ENCODE measurements at regions not wholly inside any gene's neighbourhood (a gene's known extent, or its start where the extent isn't known, plus 50 kb on each side); places are given as distances from the start of the nearest gene placed in this dataset.

GRCh38 chr4:100852326-100852725 is 334.5 kb upstream of the EMCN start:
- no peaks in the 10 kb centered on the region for H3K9me2 ChIP-seq (ENCODE audit: low read depth, low read length)
- no peaks in the 10 kb centered on the region for H3K36me3 ChIP-seq (ENCODE audit: insufficient read depth, low read length)
- no peak overlapping the region for H3K9ac ChIP-seq (ENCODE audit: low read length)
- H3K4me3 ChIP-seq (ENCODE audit: low read depth, low read length, poor library complexity, severe bottlenecking): no peak overlapping the region
- no peaks in the 10 kb centered on the region for H3K27me3 ChIP-seq (ENCODE audit: insufficient read depth, low read length)
- no peaks in the 10 kb centered on the region for H3K79me2 ChIP-seq (ENCODE audit: insufficient read depth, low read length)
- H3K9me3 ChIP-seq (ENCODE audit: low read length): no peaks in the 10 kb centered on the region
- no peaks in the 10 kb centered on the region for H3K4me1 ChIP-seq (ENCODE audit: insufficient read depth, low read length, severe bottlenecking)
- H3K4me2 ChIP-seq (ENCODE audit: low read length): no peak overlapping the region
- H3K27ac ChIP-seq (ENCODE audit: low read depth, low read length, poor library complexity, severe bottlenecking): no peak overlapping the region
- no peaks in the 10 kb centered on the region for H3F3A ChIP-seq (ENCODE audit: insufficient read depth, low read length)
- no peaks in the 10 kb centered on the region for H4K20me1 ChIP-seq (ENCODE audit: insufficient read depth, low read length)
- TF ChIP-seq, protein P1, sequence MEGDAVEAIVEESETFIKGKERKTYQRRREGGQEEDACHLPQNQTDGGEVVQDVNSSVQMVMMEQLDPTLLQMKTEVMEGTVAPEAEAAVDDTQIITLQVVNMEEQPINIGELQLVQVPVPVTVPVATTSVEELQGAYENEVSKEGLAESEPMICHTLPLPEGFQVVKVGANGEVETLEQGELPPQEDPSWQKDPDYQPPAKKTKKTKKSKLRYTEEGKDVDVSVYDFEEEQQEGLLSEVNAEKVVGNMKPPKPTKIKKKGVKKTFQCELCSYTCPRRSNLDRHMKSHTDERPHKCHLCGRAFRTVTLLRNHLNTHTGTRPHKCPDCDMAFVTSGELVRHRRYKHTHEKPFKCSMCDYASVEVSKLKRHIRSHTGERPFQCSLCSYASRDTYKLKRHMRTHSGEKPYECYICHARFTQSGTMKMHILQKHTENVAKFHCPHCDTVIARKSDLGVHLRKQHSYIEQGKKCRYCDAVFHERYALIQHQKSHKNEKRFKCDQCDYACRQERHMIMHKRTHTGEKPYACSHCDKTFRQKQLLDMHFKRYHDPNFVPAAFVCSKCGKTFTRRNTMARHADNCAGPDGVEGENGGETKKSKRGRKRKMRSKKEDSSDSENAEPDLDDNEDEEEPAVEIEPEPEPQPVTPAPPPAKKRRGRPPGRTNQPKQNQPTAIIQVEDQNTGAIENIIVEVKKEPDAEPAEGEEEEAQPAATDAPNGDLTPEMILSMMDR (IDR thresholded peaks at IDR 0.05; ENCODE audit: low read length): no peak
- no peak for TF ChIP-seq EZH2 (IDR thresholded peaks at IDR 0.05; ENCODE audit: borderline replicate concordance, low read length)
- H2AFZ ChIP-seq (ENCODE audit: low read length): no peak overlapping the region

- no peaks in the 10 kb centered on the region for H3K79me2 ChIP-seq (ENCODE audit: insufficient read depth, low read length)
- no peaks in the 10 kb centered on the region for H4K20me1 ChIP-seq (ENCODE audit: insufficient read depth, low read length)
- no peaks in the 10 kb centered on the region for H3K27me3 ChIP-seq (ENCODE audit: insufficient read depth, low read length)
- no peak overlapping the region for H3K4me2 ChIP-seq (ENCODE audit: low read length)
- no peaks in the 10 kb centered on the region for H3K9me3 ChIP-seq (ENCODE audit: low read length)
- H3K4me3 ChIP-seq (ENCODE audit: low read depth, low read length, poor library complexity, severe bottlenecking): no peak overlapping the region
- TF ChIP-seq, protein P1 (IDR thresholded peaks at IDR 0.05; ENCODE audit: low read length): no peak
- TF ChIP-seq EZH2 (IDR thresholded peaks at IDR 0.05; ENCODE audit: borderline replicate concordance, low read length): no peak
- no peaks in the 10 kb centered on the region for H3K9me2 ChIP-seq (ENCODE audit: low read depth, low read length)
- no peak overlapping the region for H3K9ac ChIP-seq (ENCODE audit: low read length)
- H3K4me1 ChIP-seq (ENCODE audit: insufficient read depth, low read length, severe bottlenecking): no peaks in the 10 kb centered on the region
- no peaks in the 10 kb centered on the region for H3K36me3 ChIP-seq (ENCODE audit: insufficient read depth, low read length)
- H3K27ac ChIP-seq (ENCODE audit: low read depth, low read length, poor library complexity, severe bottlenecking): no peak overlapping the region
- H2AFZ ChIP-seq (ENCODE audit: low read length): no peak overlapping the region
- no peaks in the 10 kb centered on the region for H3F3A ChIP-seq (ENCODE audit: insufficient read depth, low read length)
These were observed 331.5 kb upstream of the EMCN start for GRCh38 chr4:100849319-100849718.

DNA sequence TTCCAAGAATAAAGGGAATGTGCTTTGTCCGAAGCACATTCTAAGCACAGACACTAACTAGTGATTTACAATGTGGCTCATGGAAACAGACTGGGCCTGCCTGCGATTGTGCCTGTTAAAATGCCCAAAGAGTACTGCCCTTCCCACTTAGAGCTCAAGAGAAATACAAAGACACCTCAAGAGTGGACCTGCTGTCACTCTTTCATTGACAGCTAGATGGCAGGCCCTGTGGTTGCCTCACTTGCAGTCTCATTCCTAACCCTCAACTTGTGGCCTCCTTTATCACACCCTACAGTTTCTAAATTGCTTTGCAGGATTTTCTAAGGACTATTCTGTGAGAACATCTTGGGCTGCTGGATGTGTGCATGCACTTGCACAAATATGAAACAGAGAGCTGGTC is 331.0 kb upstream of the EMCN start:
- no peaks in the 10 kb centered on the region for H3K36me3 ChIP-seq (ENCODE audit: insufficient read depth, low read length)
- H3K4me1 ChIP-seq (ENCODE audit: insufficient read depth, low read length, severe bottlenecking): no peaks in the 10 kb centered on the region
- H4K20me1 ChIP-seq (ENCODE audit: insufficient read depth, low read length): no peaks in the 10 kb centered on the region
- H3K79me2 ChIP-seq (ENCODE audit: insufficient read depth, low read length): no peaks in the 10 kb centered on the region
- no peak overlapping the region for H3K4me2 ChIP-seq (ENCODE audit: low read length)
- TF ChIP-seq, protein P1 (IDR thresholded peaks at IDR 0.05; ENCODE audit: low read length): peak; percentile 41; the same call in 1 of the 2 replicates
- TF ChIP-seq EZH2 (IDR thresholded peaks at IDR 0.05; ENCODE audit: borderline replicate concordance, low read length): no peak
- no peak overlapping the region for H3K27ac ChIP-seq (ENCODE audit: low read depth, low read length, poor library complexity, severe bottlenecking)
- H3K9ac ChIP-seq (ENCODE audit: low read length): no peak overlapping the region
- H3F3A ChIP-seq (ENCODE audit: insufficient read depth, low read length): no peaks in the 10 kb centered on the region
- no peaks in the 10 kb centered on the region for H3K27me3 ChIP-seq (ENCODE audit: insufficient read depth, low read length)
- no peak overlapping the region for H2AFZ ChIP-seq (ENCODE audit: low read length)
- H3K9me2 ChIP-seq (ENCODE audit: low read depth, low read length): no peaks in the 10 kb centered on the region
- no peak overlapping the region for H3K4me3 ChIP-seq (ENCODE audit: low read depth, low read length, poor library complexity, severe bottlenecking)
- no peaks in the 10 kb centered on the region for H3K9me3 ChIP-seq (ENCODE audit: low read length)
